HEK293 (cell line): ENCODE measurements at regions not wholly inside any gene's neighbourhood (a gene's known extent, or its start where the extent isn't known, plus 50 kb on each side); places are given as distances from the start of the nearest gene placed in this dataset.

Experiments
- CTCF ChIA-PET: fragments of 350-600 bp; formaldehyde crosslinking; extraction: SDS; loops from one replicate; lab custom pipeline; 2021; ENCODE audit warnings: antibody characterized with exemption; lab: Yijun Ruan, JAX
- POLR2A ChIA-PET: fragments of 300-600 bp; formaldehyde crosslinking; extraction: SDS; loops from one replicate; lab custom pipeline; 2020; ENCODE audit warnings: antibody characterized with exemption, inconsistent platforms; lab: Yijun Ruan, JAX
- H3K27ac ChIP-seq: fragments of 200-500 bp; sonication (Bioruptor generic); 2 replicates; pipeline ENCODE4 v1.5.1; 2014; ENCODE audit warnings: low read depth, low read length, control low read depth, inconsistent platforms; ENCODE audit errors: extremely low read depth
- H3K36me3 ChIP-seq, 2 experiments: fragments of 200-500 bp in 1 of 2; sonication (Bioruptor generic) in 1 of 2; 1 replicate in 1 of 2; 2 replicates in 1 of 2; pipeline ENCODE4 v1.5.1; 2014 to 2017; ENCODE audit warnings: inconsistent platforms in 2 of 2, low read length in 2 of 2; ENCODE audit not compliant: control insufficient read depth in 2 of 2, insufficient read depth in 1 of 2
- H3K4me1 ChIP-seq: fragments of 200-500 bp; sonication (Bioruptor generic); 2 replicates; pipeline ENCODE4 v1.5.1; 2014; ENCODE audit warnings: mild to moderate bottlenecking, low read length, inconsistent platforms; ENCODE audit not compliant: control insufficient read depth, insufficient read depth
- H3K4me3 ChIP-seq: 2 replicates; pipeline ENCODE4 v1.5.1; 2011; ENCODE audit warnings: low read depth, mild to moderate bottlenecking, control low read depth, low read length, moderate library complexity
- H3K9me3 ChIP-seq: fragments of 200-500 bp; sonication (Bioruptor generic); 2 replicates; pipeline ENCODE4 v1.5.1; 2014; ENCODE audit warnings: low read depth, low read length, inconsistent platforms; ENCODE audit not compliant: control insufficient read depth, insufficient read depth
- HOXD13 ChIP-seq: sonication (generic); formaldehyde crosslinking; IDR thresholded peaks from 2 replicates; pipeline ENCODE4 v1.8.0; 2022; ENCODE audit warnings: missing genetic modification reagents, borderline replicate concordance
- IKZF3 ChIP-seq: fragments of 450-650 bp; IDR thresholded peaks from 2 replicates; pipeline ENCODE4 v1.5.0; 2018; ENCODE audit warnings: missing biosample characterization, mild to moderate bottlenecking, missing genetic modification characterization, moderate library complexity
- KLF1 ChIP-seq: fragments of 450-650 bp; formaldehyde crosslinking; IDR thresholded peaks from 2 replicates; pipeline ENCODE4 v1.5.1; 2016; ENCODE audit warnings: missing biosample characterization, missing genetic modification characterization
- KLF10 ChIP-seq: fragments of 450-650 bp; IDR thresholded peaks from 2 replicates; pipeline ENCODE4 v1.5.1; 2018; ENCODE audit warnings: missing biosample characterization, mild to moderate bottlenecking, missing genetic modification characterization
- REPIN1 ChIP-seq: fragments of 450-650 bp; formaldehyde crosslinking; IDR thresholded peaks from 2 replicates; pipeline ENCODE4 v1.5.1; 2017; ENCODE audit warnings: missing biosample characterization, missing genetic modification characterization, low read depth
- SCRT2 ChIP-seq: fragments of 450-650 bp; formaldehyde crosslinking; IDR thresholded peaks from 2 replicates; pipeline ENCODE4 v1.5.1; 2016; ENCODE audit warnings: missing biosample characterization, missing genetic modification characterization
- ZBTB10 ChIP-seq: fragments of 450-650 bp; formaldehyde crosslinking; IDR thresholded peaks from 2 replicates; pipeline ENCODE4 v1.5.1; 2016; ENCODE audit warnings: missing biosample characterization, missing genetic modification characterization
- ZNF133 ChIP-seq: fragments of 450-650 bp; formaldehyde crosslinking; IDR thresholded peaks from 2 replicates; pipeline ENCODE4 v1.5.1; 2016; ENCODE audit warnings: missing biosample characterization, missing genetic modification characterization
- ZNF184 ChIP-seq: fragments of 450-650 bp; IDR thresholded peaks from 2 replicates; pipeline ENCODE4 v1.5.1; 2018; ENCODE audit warnings: missing biosample characterization, mild to moderate bottlenecking, missing genetic modification characterization
- ZNF341 ChIP-seq: fragments of 450-650 bp; formaldehyde crosslinking; IDR thresholded peaks from 2 replicates; pipeline ENCODE4; 2016; ENCODE audit warnings: low read depth, missing biosample characterization, missing genetic modification characterization
- ZNF37A ChIP-seq: fragments of 450-650 bp; IDR thresholded peaks from 2 replicates; pipeline ENCODE4 v1.5.1; 2018; ENCODE audit warnings: missing biosample characterization, missing genetic modification characterization
- ZNF423 ChIP-seq: fragments of 450-650 bp; formaldehyde crosslinking; IDR thresholded peaks from 2 replicates; pipeline ENCODE4 v1.5.1; 2016; ENCODE audit warnings: missing biosample characterization, missing genetic modification characterization
- ZNF544 ChIP-seq: fragments of 450-650 bp; formaldehyde crosslinking; IDR thresholded peaks from 2 replicates; pipeline ENCODE4 v1.5.0; 2017; ENCODE audit warnings: missing biosample characterization, missing genetic modification characterization
- ZNF639 ChIP-seq: fragments of 450-650 bp; formaldehyde crosslinking; IDR thresholded peaks from 2 replicates; pipeline ENCODE4 v1.5.1; 2016; ENCODE audit warnings: missing biosample characterization, missing genetic modification characterization
- ZNF654 ChIP-seq: fragments of 450-650 bp; formaldehyde crosslinking; IDR thresholded peaks from 2 replicates; pipeline ENCODE4 v1.5.1; 2016; ENCODE audit warnings: low read depth, missing biosample characterization, missing genetic modification characterization
- ZNF660 ChIP-seq: fragments of 450-650 bp; IDR thresholded peaks from 2 replicates; pipeline ENCODE4 v1.5.1; 2018; ENCODE audit warnings: missing biosample characterization, mild to moderate bottlenecking, missing genetic modification characterization
- ZNF664 ChIP-seq: fragments of 450-650 bp; formaldehyde crosslinking; IDR thresholded peaks from 2 replicates; pipeline ENCODE4 v1.5.1; 2016; ENCODE audit warnings: missing biosample characterization, missing genetic modification characterization
- ZNF692 ChIP-seq: fragments of 450-650 bp; formaldehyde crosslinking; IDR thresholded peaks from 2 replicates; pipeline ENCODE4 v1.5.1; 2016; ENCODE audit warnings: missing biosample characterization, missing genetic modification characterization
- ZSCAN23 ChIP-seq: fragments of 450-650 bp; formaldehyde crosslinking; IDR thresholded peaks from 2 replicates; pipeline ENCODE4 v1.5.1; 2016; ENCODE audit warnings: missing biosample characterization, missing genetic modification characterization

- CTCF ChIA-PET = no interaction called here
- H3K9me3 ChIP-seq = no peaks in the 10 kb centered on the region
Observed at GRCh38 chr7:54955296-54955695, 63.5 kb upstream of the EGFR start.

GRCh38 chr7:54955696-54956420 lies 63.0 kb upstream of the EGFR start:
- Histone ChIP-seq H3K36me3 (no peaks in the 10 kb centered on the region), H3K27ac (no peak overlapping the region), H3K4me1 (no peaks in the 10 kb centered on the region), H3K4me3 (no peak overlapping the region), H3K9me3 (no peaks in the 10 kb centered on the region)
- POLR2A ChIA-PET = no interaction called here
- CTCF ChIA-PET = no interaction called here
- no peak for TF ChIP-seq ZNF133
- no peak for TF ChIP-seq ZNF184
- TF ChIP-seq ZNF341 (tag by site-specific recombination) = no peak
- TF ChIP-seq ZNF639 (tag by site-specific recombination) = no peak
- TF ChIP-seq ZBTB10 (tag by site-specific recombination) = no peak
- no peak for TF ChIP-seq ZNF660 (tag by site-specific recombination)
- TF ChIP-seq ZNF37A = no peak
- TF ChIP-seq HOXD13 (CRISPR knock-in tag) = no peak
- TF ChIP-seq KLF10 (tag by site-specific recombination) = no peak
- no peak for TF ChIP-seq ZNF692 (tag by site-specific recombination)
- TF ChIP-seq ZSCAN23 (tag by site-specific recombination) = no peak
- TF ChIP-seq KLF1 (tag by site-specific recombination) = no peak
- TF ChIP-seq, all 188 proteins: peak for 0

More at GRCh38 chr7:54955296-54955695, 63.5 kb upstream of the EGFR start:
- no peaks in the 10 kb centered on the region for H3K4me1 ChIP-seq
- no peak overlapping the region for H3K27ac ChIP-seq
- H3K4me3 ChIP-seq = no peak overlapping the region
- POLR2A ChIA-PET = no interaction called here
- TF ChIP-seq IKZF3 (tag by site-specific recombination) = no peak
- TF ChIP-seq ZNF664 (tag by site-specific recombination) = no peak
- TF ChIP-seq ZNF654 (tag by site-specific recombination) = no peak
- no peak for TF ChIP-seq SCRT2
- TF ChIP-seq REPIN1 (tag by site-specific recombination) = no peak
- TF ChIP-seq ZNF423 (tag by site-specific recombination) = no peak
- no peak for TF ChIP-seq ZNF544 (tag by site-specific recombination)
- H3K36me3 ChIP-seq = no peaks in the 10 kb centered on the region
